ENCODE measurements at regions not wholly inside any gene's neighbourhood (a gene's known extent, or its start where the extent isn't known, plus 50 kb on each side); places are given as distances from the start of the nearest gene placed in this dataset.
"Not testable (repeated sequence)": the region's sequence is repeated elsewhere in the genome, so short reads cannot be mapped to it uniquely, and the experiment has no call there.

DNA sequence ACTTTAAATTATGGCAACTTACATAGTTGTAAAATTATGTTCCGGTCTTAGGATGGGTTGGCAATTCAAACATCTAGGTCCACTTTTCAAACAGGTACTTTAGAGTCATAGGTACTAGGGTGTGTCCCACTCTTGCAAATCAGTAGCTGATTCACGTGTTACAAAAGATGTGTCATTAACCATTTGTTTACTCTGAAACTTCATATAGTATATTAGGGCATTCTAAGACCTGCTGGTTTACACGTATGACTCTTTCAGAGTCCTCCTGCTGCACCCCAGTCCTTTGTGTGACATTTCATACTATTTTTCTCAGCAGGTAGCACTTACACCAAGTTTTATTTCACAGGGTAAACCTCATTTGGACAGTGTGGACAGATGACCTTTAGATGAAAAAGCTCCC, 131.8 kb upstream of the PLEKHM1 start:
- TF ChIP-seq, protein P1, sequence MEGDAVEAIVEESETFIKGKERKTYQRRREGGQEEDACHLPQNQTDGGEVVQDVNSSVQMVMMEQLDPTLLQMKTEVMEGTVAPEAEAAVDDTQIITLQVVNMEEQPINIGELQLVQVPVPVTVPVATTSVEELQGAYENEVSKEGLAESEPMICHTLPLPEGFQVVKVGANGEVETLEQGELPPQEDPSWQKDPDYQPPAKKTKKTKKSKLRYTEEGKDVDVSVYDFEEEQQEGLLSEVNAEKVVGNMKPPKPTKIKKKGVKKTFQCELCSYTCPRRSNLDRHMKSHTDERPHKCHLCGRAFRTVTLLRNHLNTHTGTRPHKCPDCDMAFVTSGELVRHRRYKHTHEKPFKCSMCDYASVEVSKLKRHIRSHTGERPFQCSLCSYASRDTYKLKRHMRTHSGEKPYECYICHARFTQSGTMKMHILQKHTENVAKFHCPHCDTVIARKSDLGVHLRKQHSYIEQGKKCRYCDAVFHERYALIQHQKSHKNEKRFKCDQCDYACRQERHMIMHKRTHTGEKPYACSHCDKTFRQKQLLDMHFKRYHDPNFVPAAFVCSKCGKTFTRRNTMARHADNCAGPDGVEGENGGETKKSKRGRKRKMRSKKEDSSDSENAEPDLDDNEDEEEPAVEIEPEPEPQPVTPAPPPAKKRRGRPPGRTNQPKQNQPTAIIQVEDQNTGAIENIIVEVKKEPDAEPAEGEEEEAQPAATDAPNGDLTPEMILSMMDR (IDR thresholded peaks at IDR 0.05; ENCODE audit: extremely low read depth in 1 of 2, insufficient read depth in 1 of 2, low read depth in 1 of 2, low read length in 2 of 2), result not testable (repeated sequence)
- TF ChIP-seq MYC (IDR thresholded peaks at IDR 0.05; ENCODE audit: low read depth, low read length), result not testable (repeated sequence)
